Right lobe of liver (tissue), 4 donors: ENCODE measurements at regions not wholly inside any gene's neighbourhood (a gene's known extent, or its start where the extent isn't known, plus 50 kb on each side); places are given as distances from the start of the nearest gene placed in this dataset.

Experiments
- POLR2A ChIP-seq: fragments of 450-650 bp; IDR thresholded peaks from one replicate; pipeline ENCODE4 v1.6.1; 2017; ENCODE audit warnings: antibody characterized with exemption, mild to moderate bottlenecking
- TF ChIP-seq, protein P1 (sequence below), 4 donors: fragments of 200-600 bp in 3 of 4; fragments of 450-650 bp in 1 of 4; IDR thresholded peaks; one replicate each; pipeline versions ENCODE4 v1.5.1 to v1.8.0; 2016 to 2022; ENCODE audit warnings: antibody characterized with exemption in 4 of 4, mild to moderate bottlenecking in 2 of 4
- donor health status: DM: no; HTN: no; CAD: no.
- donor health status: DM: no; HTN: no; CAD: no.
- donor health status: DM: no; HTN: yes; CAD: no.

DNA sequence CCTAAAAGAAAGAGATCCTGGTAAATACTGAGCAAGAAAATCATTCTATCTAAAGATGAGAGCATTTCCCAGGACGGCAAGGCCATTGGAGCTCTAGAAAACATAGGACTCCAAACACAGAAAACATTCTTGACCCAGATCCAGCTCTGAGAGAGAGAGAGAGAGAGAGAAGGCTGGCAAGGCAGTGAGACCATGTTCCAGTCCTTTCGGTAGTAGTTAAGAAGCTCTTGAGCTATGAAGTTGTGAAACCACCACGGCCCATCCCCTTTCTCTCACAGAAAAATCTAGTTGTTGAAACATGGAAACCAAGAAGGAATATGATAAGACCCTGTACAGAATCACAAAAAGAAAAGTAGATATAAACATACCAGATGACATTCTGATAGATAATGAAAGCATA, 212.4 kb upstream of the NPSR1 start:
- TF ChIP-seq, protein P1, sequence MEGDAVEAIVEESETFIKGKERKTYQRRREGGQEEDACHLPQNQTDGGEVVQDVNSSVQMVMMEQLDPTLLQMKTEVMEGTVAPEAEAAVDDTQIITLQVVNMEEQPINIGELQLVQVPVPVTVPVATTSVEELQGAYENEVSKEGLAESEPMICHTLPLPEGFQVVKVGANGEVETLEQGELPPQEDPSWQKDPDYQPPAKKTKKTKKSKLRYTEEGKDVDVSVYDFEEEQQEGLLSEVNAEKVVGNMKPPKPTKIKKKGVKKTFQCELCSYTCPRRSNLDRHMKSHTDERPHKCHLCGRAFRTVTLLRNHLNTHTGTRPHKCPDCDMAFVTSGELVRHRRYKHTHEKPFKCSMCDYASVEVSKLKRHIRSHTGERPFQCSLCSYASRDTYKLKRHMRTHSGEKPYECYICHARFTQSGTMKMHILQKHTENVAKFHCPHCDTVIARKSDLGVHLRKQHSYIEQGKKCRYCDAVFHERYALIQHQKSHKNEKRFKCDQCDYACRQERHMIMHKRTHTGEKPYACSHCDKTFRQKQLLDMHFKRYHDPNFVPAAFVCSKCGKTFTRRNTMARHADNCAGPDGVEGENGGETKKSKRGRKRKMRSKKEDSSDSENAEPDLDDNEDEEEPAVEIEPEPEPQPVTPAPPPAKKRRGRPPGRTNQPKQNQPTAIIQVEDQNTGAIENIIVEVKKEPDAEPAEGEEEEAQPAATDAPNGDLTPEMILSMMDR (IDR thresholded peaks at IDR 0.05): no peak
- no peak for TF ChIP-seq POLR2A
